GM12874 (cell line): ENCODE measurements at regions not wholly inside any gene's neighbourhood (a gene's known extent, or its start where the extent isn't known, plus 50 kb on each side); places are given as distances from the start of the nearest gene placed in this dataset.

Experiments used
- CTCF ChIP-seq: IDR thresholded peaks from 2 replicates; pipeline ENCODE4 v1.5.1; 2011; ENCODE audit warnings: low read depth, mild to moderate bottlenecking, control low read depth, low read length, moderate library complexity; ENCODE audit not compliant: insufficient read depth

DNA sequence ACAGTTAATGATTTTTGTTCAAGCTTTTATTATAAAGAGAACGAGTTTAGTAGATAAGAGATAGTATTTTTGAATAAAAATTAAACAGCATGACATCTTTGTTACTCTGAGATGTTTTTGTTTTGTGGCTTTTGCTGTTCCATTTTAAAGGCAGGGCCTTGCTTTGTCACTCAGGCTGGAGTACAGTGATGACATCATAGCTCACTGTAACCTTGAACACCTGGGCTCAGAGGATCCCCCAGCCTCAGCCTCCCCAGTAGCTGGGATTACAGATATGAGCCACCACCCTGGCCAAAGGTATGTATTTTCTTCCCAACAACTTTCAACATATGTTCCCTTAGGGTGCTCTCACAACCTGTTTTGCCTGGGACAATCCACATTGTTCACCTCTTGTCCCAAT lies 730.9 kb upstream of the RGMB start:
- no peak for TF ChIP-seq CTCF

GRCh38 chr5:98042961-98043360 lies 730.5 kb upstream of the RGMB start:
- no peak for TF ChIP-seq CTCF

DNA sequence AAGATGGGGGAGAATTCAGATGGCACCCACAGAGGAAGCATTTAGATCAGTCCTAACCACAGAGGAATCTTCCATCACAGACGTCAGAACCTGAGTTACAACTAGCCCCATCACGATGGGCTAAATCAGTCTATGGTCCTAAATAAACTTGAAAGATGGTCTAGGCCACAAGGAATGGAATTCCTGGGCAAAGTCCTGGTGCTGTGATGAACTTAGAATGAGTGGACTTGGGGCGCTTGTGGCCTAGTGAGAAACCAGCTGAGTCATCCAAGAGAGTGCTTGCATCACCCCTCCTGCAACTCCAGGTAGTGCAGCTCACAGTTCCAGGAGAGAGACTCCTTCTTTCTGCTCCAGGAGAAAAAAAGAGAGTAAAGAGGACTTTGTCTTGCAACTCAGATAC lies 722.9 kb upstream of the RGMB start:
- TF ChIP-seq CTCF: no peak

DNA sequence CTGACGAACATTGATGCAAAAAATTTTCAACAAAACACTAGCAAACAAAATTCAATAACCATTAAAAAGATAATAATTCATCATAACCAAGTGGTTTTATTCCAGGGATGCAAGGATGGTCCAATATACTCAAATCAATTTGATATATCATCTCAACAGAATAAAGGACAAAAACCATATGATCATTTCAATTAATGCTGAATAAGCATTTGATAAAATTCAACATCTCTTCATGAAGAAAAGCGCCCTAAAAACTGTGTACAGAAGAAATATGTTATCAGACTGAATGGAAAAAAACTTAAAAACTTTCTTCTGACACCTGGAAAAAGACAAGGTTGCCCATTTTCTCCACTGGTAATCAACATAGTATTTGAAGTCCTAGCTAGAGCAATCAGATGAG lies 720.3 kb upstream of the RGMB start:
- TF ChIP-seq CTCF: no peak

DNA sequence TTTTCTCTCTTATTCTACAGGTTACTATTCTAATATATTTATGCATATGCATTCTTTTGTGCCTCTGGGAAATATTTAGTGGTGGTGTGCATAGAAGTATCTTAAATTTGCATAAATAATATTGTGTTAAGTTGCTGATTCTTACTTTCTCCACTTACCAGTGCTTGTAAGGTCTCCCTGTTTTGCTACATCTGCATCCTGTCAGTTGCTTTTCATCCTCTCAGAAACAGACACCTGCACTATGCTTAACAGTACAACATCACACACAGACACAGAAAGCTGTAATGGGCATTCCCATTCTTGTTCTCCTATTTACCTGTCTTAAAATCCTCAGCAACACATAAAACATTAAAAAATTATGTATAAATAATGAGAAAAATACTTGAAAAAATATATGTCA lies 713.3 kb upstream of the RGMB start:
- no peak for TF ChIP-seq CTCF

GRCh38 chr5:98064118-98064685 lies 709.3 kb upstream of the RGMB start:
- no peak for TF ChIP-seq CTCF

DNA sequence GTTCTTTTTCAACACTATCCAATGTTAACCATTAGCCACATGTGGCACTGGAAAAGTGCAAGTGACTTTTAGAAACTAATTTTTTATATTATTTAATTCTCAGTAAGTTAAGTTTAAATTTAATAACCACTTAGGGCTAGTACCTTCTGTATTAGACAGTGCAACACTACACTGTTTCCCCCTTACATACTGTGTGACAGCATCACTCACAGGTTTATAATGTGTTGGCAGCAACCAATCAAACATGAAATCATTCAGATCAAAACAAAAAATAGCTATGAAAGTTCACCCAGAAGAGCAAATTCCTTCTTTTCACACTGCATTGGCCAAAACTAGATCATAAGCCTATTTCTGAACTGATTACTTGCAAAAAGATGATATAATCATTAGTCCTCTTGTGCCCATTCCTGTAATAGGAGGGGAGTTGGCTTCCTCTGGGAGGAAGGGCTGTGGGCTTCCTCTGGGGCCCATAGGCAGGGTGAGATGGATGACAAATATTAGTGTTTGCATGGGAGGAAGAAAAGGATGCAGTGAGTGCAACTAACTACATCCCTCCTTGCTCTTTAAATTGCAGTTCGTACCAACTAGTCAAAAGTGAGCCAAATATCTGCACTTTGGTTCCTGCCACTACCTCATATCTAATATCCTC lies 708.1 kb upstream of the RGMB start:
- no peak for TF ChIP-seq CTCF

DNA sequence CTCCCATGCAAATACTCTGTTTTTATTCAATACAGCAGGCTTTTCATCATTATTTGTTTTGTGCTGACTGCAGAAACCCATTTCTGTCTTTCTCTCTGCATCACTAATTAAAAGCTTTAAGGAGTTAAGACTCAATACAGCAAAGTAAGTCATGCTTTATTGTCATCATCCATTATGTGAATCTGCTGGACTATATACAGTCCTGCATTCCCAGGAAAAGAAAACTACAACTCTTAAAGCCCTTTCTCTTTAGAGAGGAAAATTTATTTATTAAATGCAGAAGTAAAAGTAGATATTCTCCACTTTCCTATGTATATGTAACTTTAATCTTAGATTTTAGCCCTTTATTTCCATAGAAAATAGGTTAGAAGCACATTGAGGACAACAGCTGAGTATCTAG lies 706.6 kb upstream of the RGMB start:
- no peak for TF ChIP-seq CTCF
